HG03025 (cell line): ENCODE measurements at regions not wholly inside any gene's neighbourhood (a gene's known extent, or its start where the extent isn't known, plus 50 kb on each side); places are given as distances from the start of the nearest gene placed in this dataset.
"Not testable (repeated sequence)": the region's sequence is repeated elsewhere in the genome, so short reads cannot be mapped to it uniquely, and the experiment has no call there.

Experiments
- ATAC-seq: cut with Tn5 transposase; IDR thresholded peaks from one replicate; pipeline ENCODE4 v1.9.1; 2021; ENCODE audit warnings: mild to moderate bottlenecking, moderate library complexity; ENCODE audit not compliant: unreplicated experiment, low FRiP score

DNA sequence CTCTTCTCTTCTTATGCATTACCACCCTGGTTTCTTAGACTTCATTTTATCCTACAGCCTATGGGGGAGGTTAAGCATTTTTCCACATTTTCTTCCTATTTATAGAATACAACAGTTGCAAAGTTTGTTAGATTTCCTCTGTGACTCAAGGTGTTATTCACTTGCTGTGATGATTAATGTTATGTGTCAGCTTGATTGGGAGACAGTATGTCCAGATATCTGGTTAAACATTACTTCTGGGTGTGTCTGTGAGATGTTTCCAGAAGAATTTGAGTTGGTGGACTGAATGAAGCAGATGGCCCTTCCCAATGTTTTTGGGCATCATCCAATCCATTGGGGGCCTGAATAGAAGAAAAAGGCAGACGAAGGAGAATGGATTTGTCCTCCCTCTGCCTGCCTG is 131.3 kb downstream of the C6orf118 start:
- ATAC-seq = no peak

DNA sequence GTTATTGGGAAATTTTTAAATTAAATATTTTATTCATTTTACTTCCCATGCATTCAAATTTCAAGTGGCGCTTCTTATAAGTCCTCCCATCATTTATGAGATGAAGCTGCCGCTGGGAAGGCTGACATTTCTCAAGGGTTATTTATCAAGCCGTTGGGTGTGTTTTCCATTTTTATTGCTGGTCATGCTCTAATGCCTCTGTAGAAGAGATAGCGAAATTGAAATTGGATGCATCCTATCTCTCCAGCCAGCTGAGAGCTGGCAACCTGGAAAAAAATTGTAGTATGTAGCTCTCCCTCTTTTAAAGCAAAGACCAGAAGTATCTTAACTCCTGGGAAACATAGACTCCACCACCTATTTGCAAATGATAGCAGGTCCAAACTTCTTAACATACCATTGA is 135.9 kb downstream of the C6orf118 start:
- no peak for ATAC-seq

DNA sequence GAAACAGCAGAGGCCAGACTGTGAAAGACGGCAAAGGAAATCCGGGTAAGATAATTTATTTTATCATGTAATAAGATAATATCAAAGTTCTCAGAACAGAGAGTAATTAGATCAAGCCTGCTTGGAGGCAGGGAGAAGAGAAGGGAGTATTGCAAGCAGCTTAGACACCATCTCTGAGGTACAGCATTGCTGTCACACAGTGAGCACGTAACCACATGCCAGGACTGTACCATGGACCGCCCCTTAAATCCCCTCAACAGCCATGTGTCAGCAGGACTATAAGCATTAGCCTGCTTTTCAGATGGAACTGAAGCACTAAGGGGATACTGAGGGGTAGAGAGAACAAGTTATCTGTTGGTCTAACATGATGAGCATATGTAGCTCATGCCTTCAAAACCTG is 141.5 kb downstream of the C6orf118 start:
- ATAC-seq = no peak

DNA sequence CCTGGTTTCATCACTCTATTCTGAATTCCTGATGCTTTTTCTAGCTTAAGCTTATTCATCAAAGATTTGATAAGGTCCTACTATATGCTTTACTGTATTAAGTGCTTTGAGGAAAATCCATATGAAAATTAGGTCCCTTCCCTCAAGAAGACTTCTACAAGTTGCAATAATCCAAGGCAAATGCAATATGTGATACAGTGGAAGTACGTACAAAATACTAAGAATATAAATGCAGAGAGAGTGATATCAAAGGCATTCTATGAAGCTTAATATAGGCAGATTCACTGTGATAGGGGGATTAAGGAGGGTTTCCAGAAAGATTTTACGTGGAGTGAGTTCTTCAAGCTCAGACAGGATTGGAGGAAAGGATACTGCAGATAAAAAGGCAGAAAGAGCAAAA is 142.1 kb downstream of the C6orf118 start:
- ATAC-seq = no peak

DNA sequence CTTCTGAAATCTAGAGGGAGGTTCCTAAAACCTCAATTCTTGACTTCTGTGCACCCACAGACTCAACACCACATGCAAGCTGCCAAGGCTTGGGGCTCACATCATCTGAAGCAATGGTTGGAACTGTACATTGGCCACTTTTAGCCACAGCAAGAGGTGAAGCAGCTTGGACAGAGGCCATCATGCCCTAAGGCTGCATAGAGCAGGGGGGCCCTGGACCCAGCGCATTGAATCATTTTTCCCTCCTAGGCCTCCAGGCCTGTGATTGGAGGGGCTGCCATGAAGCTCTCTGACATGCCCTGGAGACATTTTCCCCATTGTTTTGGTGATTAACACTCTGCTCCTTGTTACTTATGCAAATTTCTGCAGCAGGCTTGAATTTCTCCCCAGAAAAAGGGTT is 145.9 kb downstream of the C6orf118 start:
- ATAC-seq = no peak

DNA sequence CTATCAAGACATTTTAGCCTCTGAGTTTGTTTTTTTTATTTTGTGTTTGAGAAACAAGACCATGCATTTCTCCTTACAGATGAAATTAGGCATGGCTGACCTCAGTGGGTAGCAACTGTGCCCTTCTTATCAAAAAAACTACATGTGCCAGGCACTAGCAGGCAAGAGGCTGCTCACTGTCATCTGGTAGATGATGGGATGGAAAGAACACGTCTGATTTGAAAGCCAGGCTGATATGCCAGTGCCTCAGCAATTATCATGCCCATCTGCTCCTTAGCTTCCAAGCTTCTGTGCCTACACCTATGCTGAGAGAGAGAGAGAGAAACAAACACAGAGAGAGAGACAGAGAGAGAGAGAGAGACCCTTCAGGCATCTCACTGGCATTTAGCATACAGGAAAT is 149.9 kb downstream of the C6orf118 start:
- no peak for ATAC-seq

DNA sequence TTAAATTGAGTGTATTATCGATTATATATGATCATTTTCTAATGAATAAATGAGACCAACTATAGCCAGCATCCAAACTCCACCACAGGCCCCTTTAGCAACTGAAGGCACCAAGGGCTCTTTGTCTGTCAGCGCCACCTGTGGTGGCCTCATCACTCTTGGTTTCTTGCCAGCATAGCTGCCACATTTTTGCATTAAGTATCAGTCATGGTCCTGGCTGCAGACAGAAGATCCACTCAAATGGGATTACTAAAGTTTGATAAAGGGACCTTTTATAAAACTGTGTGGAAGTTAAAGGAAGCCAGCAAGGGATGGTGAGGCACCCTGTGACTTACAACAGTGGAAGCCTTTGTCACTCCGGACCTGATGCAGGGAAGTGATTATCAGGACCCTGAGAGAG is 162.9 kb downstream of the C6orf118 start:
- ATAC-seq = no peak

DNA sequence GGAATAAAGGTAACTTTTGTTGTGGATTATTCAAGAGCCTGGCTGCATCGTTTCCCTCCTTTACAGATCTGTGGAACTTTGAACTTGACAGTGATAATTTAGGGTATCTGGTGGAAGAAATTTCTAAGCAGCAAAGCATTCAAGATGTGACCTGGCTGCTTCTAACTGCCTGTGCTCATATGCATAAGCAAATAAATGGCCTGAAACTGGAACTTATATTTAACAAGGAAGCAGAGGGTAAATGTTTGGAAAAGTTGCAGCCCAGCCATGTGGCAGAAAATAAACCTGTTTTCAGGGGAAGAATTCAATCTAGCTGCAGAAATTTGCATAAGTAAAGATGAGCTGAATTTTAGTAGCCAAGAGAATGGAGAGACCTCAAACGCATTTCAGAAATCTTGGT is 173.5 kb downstream of the C6orf118 start:
- no peak for ATAC-seq

DNA sequence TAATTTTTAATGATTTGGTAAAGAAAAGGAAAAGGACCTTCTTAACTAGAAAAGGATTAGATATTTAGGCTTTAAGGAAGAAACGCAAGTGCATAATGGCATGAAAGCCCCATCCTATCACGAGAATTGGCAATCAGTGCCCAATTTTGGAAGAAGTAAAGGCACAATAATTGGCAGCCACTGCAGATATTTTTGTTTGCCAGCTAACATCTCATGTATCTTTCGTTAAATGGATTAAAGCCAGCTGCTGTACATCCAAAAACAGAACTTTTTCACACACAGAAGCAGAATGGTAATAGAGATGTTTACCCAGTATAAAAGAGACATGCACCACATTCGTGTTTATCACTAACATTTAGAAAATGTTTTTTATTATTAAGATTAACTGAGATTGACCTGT is 180.3 kb downstream of the C6orf118 start:
- ATAC-seq = no peak

DNA sequence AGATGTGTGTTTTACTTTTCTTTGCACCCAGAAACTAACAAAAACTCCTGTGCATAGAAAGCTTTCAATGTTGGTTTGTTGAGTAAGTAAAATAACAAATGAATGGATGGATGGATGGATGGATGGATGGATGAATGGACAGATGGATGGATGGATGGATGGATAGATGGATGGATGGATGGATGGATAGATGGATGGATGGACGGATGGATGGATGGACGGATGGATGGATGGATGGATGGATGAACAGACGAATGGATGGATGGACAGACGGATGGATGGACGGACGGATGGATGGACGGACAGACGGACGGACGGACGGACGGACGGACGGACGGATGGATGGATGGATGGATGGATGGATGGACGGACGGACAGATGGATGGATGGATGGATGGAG is 181.7 kb downstream of the C6orf118 start:
- not testable (repeated sequence) for ATAC-seq

DNA sequence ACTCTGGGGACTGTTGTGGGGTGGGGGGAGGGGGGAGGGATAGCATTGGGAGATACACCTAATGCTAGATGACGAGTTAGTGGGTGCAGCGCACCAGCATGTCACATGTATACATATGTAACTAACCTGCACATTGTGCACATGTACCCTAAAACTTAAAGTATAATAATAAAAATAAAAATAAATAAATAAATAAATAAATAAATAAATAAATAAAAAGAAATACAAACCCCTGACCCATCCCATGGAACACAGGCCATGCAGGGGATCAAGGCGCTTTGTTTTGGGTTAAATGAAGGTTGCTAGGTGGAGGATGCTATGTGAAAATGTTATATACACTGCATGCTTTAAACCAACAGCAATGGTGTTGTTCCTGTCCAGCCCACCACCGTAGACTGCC is 184.7 kb downstream of the C6orf118 start:
- ATAC-seq = not testable (repeated sequence)

DNA sequence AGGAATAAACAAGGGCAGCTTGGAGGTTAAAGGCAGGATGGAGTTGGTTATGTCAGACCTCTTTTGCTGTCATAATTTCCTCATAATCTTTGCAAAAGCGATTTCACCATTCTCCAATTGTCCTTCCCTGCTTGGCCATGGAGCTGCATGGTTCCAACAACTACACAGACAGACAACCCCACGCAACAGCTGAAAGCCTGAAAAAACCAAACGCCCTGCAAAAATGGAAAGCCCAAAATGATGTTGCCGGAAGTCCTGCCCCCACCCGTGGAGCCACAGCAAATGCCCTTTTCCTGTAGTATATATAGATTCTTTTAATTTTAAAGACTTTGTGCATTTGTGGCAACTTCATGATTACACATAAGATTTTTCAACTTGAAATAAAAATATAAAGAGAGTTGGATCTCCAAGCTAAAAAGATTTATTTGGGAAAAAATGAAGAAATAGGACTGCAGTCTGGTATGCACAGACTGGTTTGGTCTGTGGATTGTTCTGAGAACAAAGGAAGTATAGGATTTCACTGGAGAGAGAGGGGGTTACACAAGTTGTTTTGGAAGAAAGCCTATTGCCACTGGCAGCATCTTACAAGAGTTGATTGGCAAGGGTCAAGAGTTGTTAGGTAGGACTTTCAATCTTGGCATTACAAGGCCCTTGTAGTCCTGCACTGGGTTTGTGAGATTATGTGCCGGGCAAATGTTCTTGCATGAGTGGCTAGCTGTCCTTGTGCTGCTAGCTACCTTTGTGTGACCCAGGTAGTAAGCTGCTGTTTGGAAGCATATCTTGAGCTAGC is 190.0 kb downstream of the C6orf118 start:
- ATAC-seq = no peak

DNA sequence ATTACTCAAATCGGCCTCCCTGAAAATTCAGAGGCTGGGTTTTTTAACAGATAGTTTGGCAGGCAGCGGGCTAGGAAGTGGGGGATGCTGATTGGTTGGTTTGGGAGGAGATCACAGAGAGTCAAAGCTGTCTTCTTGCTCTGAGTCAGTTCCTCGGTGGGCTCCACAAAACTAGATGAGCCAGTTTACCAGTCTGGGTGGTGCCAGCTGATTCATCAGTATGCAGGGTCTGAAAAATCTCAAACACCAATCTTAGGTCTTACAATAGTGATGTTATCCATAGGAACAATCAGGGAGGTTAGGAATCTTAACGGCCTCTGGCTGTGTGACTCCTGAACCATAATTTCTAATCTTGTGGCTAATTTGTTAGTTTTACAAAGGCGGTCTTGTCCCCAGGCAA is 190.7 kb downstream of the C6orf118 start:
- ATAC-seq = no peak

DNA sequence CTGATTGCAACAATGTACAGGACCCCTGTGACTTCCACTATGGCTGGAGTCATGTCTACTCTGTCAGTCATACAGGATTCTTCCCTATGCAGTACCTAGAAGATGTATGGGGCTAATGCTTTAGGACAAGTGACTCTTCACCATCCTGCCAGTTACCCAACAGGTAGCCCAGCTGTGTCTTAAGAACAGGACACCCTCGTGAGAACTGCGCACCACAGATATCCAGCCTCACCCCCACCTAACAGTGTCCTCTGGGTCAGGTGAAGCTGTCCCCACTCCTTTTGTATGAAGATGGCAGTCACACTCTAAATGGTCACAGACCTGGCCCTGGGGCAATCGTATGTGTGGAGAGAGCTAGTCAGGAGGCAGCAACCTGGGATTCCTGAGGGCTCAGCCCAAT is 191.6 kb downstream of the C6orf118 start:
- ATAC-seq = no peak

DNA sequence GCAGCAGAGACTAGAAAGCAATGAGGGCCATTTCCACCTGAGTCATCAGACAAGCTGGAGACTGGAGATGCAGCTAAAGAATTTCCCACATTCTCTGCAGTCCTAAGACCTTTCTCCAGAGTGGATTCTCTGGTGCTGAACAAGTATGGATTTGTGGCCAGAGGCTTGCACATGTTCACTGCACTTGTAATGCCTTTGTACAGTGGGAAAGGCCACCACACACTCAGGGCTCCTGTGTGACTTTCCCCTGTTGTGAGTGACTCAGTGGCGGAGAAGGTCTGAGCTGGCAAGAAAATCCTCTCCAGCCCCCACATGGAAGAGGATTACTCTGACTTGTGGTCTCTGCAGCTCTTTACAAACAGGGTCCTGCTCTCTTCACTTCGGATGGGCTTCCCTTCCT is 192.3 kb downstream of the C6orf118 start:
- no peak for ATAC-seq

DNA sequence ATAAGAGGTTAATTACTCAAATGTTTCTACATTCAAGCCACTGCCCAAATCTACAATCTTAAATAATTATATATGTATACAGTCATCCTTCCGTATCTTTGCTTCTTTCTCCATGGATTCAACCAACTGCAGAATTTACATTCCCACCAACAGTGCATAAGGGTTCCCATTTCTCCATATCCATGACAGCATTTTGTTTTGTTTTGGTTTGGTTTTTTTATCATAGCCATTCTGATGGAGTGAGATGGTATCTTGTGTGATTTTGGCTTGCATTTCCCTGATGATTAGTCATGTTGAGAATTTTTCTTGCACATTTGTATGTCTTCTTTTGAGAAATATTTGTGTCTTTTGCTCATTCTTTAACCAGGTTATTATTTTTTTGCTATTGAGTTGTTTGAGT is 198.5 kb downstream of the C6orf118 start:
- no peak for ATAC-seq

DNA sequence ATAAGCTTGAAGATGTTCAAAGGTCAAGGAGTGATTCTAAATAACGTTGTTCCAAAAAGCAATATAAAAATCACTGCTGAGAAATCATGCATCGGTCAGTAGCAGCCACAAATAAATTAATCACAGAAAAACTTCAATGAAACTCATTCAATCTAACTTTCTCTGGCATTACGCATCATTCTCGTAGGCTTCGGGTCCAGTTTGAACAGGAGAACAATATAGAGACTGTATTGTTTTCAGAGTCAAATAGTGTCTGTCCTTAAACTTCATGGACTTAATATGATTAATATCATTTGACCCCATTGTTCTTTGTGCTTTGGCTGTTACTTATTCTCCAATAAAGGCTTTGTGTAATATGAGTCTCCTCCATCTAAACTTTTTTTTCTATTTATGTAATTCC is 200.4 kb downstream of the C6orf118 start:
- no peak for ATAC-seq

DNA sequence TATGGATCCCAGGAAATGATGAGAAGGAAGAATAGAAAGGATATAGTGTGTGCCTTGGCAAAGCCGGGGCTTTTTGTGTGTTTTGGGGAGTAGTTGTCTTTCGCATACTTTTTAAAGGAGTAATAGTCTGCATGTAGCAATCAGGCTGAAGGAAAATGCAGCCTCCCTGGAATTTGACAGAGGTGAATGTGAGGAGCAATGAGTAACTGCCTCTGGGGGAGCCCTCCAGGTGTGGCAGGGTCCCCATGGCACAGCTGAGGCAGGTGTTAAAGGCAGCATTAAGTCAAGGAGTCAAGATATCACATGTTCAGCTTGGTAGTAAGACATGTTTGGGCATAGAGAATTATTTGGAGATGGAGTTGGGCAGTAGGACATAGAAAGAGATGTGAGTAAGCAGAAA is 203.1 kb downstream of the C6orf118 start:
- ATAC-seq = no peak

DNA sequence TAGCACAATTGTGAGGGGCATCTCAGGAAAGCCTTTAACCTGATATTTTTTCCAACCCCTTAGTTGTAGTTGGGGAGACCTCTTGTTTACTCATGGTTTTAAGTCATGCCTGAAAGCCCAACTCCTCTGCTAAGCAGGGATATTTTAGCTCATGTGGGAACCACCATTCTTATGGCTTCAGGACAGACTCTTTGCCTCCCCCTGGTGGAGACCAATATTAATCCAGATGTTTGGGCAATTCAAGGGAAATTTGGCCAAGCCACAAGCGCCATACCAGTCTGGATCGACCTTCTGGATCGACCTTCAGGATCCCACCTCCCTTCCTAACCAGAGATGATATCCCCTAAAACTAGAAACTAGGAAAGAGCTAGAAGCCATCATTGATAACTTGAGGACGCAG is 211.2 kb downstream of the C6orf118 start:
- ATAC-seq = no peak

DNA sequence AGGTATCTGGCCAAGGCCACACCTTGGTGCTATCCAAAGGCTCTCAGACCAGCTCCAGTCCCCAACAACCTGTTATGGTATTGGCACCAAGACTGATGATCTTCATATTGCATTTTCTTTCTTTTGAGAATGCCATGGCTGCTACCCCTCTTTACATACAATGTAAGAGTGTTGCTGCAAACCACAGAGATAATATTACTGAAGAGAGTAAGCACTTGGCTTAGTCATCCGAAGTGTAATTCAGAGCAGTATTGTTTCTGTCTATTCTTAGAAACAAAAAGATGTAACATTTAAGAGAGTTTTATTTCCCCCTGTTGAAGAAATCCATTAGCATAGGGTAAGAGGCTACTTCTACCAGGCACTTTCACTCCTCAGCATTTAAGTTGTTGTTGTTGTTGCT is 212.5 kb downstream of the C6orf118 start:
- ATAC-seq = no peak

DNA sequence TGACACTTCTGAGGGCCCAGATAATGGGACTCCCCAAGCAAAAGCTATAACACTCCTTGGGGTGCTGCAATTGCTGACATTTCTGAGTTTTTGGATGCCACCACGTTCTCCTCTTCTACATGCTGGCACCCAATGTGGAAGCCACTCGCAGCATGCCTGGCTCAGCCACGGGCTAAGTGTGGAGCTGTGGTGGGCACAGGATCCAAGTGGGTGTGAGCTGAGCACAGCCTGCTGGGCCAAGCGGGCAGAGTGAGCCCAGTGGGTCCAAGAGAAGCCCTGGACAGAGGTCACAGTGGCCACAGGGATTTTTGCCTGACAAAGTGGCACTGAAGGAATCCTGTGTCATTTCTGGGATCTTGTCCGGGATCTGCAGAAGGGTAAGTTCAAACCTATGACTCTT is 213.2 kb downstream of the C6orf118 start:
- ATAC-seq = no peak

DNA sequence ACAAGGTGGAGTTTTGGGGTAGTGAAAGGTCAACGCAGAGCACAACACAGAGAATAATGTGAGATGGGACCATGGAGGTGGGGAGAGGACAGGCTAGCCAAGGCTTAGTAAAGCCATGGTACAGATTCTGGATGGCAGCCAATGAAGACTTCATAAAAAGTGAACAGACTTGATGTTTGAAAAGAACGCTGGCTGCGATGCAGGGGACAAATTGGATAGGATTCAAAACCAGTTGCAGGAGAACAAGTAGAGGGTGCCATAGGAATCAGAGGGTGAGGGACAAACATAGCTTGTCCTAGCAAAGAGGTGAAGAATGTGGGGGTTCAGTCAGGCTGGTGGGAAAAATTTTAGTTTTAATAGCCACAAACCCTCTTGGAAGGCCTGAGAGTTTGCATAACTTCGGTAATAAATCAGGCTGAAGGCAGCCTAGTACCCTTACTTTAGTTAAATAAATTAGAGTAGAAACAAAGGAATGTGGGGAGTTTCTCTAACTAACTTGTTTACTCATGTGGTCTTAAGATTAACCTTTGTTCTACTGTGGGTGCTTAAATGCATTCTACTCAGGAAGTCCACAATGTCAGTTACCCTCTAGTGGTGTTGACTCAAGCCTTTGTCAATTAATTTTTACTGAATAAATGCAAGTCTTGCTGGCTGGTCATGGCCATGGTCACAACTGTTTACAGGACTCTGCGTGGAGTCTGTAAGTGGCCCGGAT is 216.4 kb downstream of the C6orf118 start:
- no peak for ATAC-seq
